ENCODE measurements at regions not wholly inside any gene's neighbourhood (a gene's known extent, or its start where the extent isn't known, plus 50 kb on each side); places are given as distances from the start of the nearest gene placed in this dataset.

DNA sequence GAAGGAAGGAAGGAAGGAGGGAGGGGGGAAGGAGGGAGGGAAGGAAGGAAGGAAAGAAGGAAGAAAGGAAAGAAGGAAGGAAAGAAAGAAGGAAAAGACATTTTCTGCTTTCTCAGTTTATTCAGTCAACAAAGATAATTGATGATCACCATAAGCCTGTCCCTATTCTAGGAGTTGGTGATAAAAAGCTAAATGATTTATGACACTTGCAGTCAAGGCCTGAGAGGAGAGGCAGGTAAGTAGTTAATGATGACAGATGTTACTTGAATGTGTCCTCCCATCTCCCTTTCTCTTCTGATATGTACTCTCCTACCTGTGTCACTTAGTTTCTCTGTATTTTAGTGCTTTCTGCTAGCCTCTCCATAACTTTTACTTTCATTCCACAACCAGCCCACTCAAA, 141.3 kb downstream of the SLITRK6 start:
- BruUV-seq (replicated peaks): no TSS peak
- Histone ChIP-seq H3K9me3 (ENCODE audit: low read depth, low read length, poor library complexity, severe bottlenecking) (no peaks in the 10 kb centered on the region), H3K4me3 (ENCODE audit: low read depth, low read length, poor library complexity, severe bottlenecking) (no peak overlapping the region), H3K27me3 (replicated peaks; ENCODE audit: insufficient read depth, low read depth, low read length, poor library complexity) (no peaks in the 10 kb centered on the region), H3K36me3 (ENCODE audit: insufficient read depth, low read length, poor library complexity, severe bottlenecking) (no peaks in the 10 kb centered on the region), H3K4me1 (ENCODE audit: insufficient read depth, low read length, poor library complexity, severe bottlenecking) (no peaks in the 10 kb centered on the region), H3K27ac (ENCODE audit: low read depth, low read length, poor library complexity, severe bottlenecking) (no peak overlapping the region)
- DNase-seq (ENCODE audit: low spot score): no peak
- TF ChIP-seq, protein P1, sequence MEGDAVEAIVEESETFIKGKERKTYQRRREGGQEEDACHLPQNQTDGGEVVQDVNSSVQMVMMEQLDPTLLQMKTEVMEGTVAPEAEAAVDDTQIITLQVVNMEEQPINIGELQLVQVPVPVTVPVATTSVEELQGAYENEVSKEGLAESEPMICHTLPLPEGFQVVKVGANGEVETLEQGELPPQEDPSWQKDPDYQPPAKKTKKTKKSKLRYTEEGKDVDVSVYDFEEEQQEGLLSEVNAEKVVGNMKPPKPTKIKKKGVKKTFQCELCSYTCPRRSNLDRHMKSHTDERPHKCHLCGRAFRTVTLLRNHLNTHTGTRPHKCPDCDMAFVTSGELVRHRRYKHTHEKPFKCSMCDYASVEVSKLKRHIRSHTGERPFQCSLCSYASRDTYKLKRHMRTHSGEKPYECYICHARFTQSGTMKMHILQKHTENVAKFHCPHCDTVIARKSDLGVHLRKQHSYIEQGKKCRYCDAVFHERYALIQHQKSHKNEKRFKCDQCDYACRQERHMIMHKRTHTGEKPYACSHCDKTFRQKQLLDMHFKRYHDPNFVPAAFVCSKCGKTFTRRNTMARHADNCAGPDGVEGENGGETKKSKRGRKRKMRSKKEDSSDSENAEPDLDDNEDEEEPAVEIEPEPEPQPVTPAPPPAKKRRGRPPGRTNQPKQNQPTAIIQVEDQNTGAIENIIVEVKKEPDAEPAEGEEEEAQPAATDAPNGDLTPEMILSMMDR (conservative IDR thresholded peaks at IDR 0.05; ENCODE audit: low read depth, low read length): no peak
- TF ChIP-seq EZH2 (IDR thresholded peaks at IDR 0.05; ENCODE audit: borderline replicate concordance, low read depth, low read length, poor library complexity, severe bottlenecking): no peak
- CTCF ChIA-PET: no interaction called here
- intact Hi-C loops (cut with micrococcal nuclease; ENCODE audit: unreplicated experiment): no loop called here
- POLR2A ChIA-PET (ENCODE audit: low non-redundant PET): no interaction called here

DNA sequence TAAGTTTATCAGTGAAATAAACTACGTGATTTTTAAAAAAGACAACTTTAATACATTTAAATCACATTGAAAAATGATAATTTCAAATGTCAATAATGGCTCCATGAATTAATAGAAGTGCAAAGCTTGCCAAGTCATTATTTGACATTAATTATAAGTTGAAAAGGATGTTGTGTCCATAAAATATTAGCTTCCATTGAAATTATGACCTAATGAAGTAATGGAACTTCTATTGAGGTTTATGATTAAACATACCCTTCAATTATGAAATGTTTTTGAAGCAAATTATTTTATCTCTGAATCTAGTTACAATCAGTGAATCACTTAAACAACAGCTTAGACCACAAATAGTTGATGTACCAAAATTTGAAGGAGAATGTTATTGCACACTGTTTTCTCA, 144.2 kb downstream of the SLITRK6 start:
- Histone ChIP-seq H3K4me3 (ENCODE audit: low read depth, low read length, poor library complexity, severe bottlenecking) (no peak overlapping the region), H3K36me3 (ENCODE audit: insufficient read depth, low read length, poor library complexity, severe bottlenecking) (no peaks in the 10 kb centered on the region), H3K4me1 (ENCODE audit: insufficient read depth, low read length, poor library complexity, severe bottlenecking) (no peaks in the 10 kb centered on the region), H3K27me3 (replicated peaks; ENCODE audit: insufficient read depth, low read depth, low read length, poor library complexity) (no peaks in the 10 kb centered on the region), H3K27ac (ENCODE audit: low read depth, low read length, poor library complexity, severe bottlenecking) (no peak overlapping the region), H3K9me3 (ENCODE audit: low read depth, low read length, poor library complexity, severe bottlenecking) (no peaks in the 10 kb centered on the region)
- POLR2A ChIA-PET (ENCODE audit: low non-redundant PET): no interaction called here
- intact Hi-C loops (cut with micrococcal nuclease; ENCODE audit: unreplicated experiment): no loop called here
- TF ChIP-seq, protein P1 (conservative IDR thresholded peaks at IDR 0.05; ENCODE audit: low read depth, low read length): no peak
- TF ChIP-seq EZH2 (IDR thresholded peaks at IDR 0.05; ENCODE audit: borderline replicate concordance, low read depth, low read length, poor library complexity, severe bottlenecking): no peak
- BruUV-seq (replicated peaks): no TSS peak
- DNase-seq (ENCODE audit: low spot score): no peak
- CTCF ChIA-PET: no interaction called here

DNA sequence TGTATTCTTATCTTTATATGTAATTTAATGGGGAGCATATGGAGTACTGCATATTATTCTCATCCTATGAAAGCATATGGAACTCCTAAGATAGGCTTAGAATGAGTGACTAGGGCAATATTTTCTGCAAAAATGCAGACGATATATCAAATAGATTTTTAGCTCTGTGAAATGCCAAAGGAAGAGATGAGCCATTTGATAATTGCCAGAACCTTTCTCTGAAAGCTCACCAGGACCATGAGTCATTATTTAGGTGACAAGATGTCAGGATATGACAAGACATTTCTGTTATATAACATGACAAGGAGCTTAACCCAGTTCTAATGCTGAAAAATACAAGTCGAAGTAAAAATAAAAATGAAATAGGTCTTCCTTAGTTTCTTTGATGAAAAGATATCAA, 145.0 kb downstream of the SLITRK6 start:
- no peaks in the 10 kb centered on the region for H3K27me3 ChIP-seq (replicated peaks; ENCODE audit: insufficient read depth, low read depth, low read length, poor library complexity)
- CTCF ChIA-PET: no interaction called here
- DNase-seq (ENCODE audit: low spot score): no peak
- H3K4me1 ChIP-seq (ENCODE audit: insufficient read depth, low read length, poor library complexity, severe bottlenecking): no peaks in the 10 kb centered on the region
- no peak overlapping the region for H3K27ac ChIP-seq (ENCODE audit: low read depth, low read length, poor library complexity, severe bottlenecking)
- TF ChIP-seq EZH2 (IDR thresholded peaks at IDR 0.05; ENCODE audit: borderline replicate concordance, low read depth, low read length, poor library complexity, severe bottlenecking): no peak
- TF ChIP-seq, protein P1 (conservative IDR thresholded peaks at IDR 0.05; ENCODE audit: low read depth, low read length): no peak
- no peak overlapping the region for H3K4me3 ChIP-seq (ENCODE audit: low read depth, low read length, poor library complexity, severe bottlenecking)
- no peaks in the 10 kb centered on the region for H3K9me3 ChIP-seq (ENCODE audit: low read depth, low read length, poor library complexity, severe bottlenecking)
- POLR2A ChIA-PET (ENCODE audit: low non-redundant PET): no interaction called here
- intact Hi-C loops (cut with micrococcal nuclease; ENCODE audit: unreplicated experiment): no loop called here
- H3K36me3 ChIP-seq (ENCODE audit: insufficient read depth, low read length, poor library complexity, severe bottlenecking): no peaks in the 10 kb centered on the region
- BruUV-seq (replicated peaks): no TSS peak
